ENCODE measurements at regions not wholly inside any gene's neighbourhood (a gene's known extent, or its start where the extent isn't known, plus 50 kb on each side); places are given as distances from the start of the nearest gene placed in this dataset.

DNA sequence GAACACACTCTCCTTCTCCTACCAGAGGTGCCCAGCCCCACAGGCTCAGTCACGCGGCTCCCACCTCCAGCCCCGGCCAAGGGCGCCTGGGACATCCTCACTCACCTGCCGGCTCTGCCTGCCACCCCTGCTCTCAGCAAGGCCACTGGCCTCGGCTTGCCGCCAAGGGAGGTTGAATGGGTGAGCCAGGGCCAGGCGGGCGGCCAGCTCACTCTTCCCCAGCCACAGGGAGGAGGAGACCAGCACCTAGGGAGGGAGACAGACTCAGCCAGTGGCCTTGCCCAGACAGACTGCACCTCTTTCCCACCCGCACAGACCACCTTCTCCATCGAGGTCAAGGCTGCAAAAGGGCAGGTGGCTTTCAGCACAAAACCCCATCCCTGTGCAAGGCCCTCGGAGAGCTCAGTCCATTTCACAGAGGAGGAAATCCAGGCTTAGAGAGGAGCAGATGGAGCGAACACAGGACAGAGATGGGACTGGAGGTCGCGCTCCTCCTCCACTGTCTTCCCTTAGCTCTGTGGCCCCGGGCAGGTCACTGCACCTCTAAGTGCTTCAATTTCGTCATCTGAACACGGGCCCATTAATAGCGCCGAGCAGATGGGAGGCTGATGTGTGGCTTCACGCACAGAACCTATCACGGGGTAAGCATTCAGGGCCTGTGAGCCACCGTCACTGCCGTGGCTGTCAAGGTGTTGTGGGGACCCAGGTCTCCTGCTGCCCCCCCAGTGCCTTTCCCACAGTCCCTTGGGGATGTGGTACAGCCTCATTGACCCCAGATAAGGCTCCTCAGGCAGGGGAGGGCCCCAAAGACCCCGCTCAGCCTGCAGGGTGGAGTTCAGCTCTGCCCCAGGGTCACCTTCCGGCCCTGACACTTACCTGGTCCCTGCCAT, 56.1 kb downstream of the RMI2 start (continued):
- no peak for TF ChIP-seq SRSF9 (IDR thresholded peaks at IDR 0.05; ENCODE audit: borderline replicate concordance, insufficient read depth, low read depth, low read length, poor library complexity, severe bottlenecking)
- no peak for TF ChIP-seq RFXAP (CRISPR knock-in tag; IDR thresholded peaks at IDR 0.05; ENCODE audit: borderline replicate concordance)
- TF ChIP-seq, protein P1, sequence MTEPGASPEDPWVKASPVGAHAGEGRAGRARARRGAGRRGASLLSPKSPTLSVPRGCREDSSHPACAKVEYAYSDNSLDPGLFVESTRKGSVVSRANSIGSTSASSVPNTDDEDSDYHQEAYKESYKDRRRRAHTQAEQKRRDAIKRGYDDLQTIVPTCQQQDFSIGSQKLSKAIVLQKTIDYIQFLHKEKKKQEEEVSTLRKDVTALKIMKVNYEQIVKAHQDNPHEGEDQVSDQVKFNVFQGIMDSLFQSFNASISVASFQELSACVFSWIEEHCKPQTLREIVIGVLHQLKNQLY (CRISPR knock-in tag; IDR thresholded peaks at IDR 0.05): no peak
- TF ChIP-seq, protein P2, sequence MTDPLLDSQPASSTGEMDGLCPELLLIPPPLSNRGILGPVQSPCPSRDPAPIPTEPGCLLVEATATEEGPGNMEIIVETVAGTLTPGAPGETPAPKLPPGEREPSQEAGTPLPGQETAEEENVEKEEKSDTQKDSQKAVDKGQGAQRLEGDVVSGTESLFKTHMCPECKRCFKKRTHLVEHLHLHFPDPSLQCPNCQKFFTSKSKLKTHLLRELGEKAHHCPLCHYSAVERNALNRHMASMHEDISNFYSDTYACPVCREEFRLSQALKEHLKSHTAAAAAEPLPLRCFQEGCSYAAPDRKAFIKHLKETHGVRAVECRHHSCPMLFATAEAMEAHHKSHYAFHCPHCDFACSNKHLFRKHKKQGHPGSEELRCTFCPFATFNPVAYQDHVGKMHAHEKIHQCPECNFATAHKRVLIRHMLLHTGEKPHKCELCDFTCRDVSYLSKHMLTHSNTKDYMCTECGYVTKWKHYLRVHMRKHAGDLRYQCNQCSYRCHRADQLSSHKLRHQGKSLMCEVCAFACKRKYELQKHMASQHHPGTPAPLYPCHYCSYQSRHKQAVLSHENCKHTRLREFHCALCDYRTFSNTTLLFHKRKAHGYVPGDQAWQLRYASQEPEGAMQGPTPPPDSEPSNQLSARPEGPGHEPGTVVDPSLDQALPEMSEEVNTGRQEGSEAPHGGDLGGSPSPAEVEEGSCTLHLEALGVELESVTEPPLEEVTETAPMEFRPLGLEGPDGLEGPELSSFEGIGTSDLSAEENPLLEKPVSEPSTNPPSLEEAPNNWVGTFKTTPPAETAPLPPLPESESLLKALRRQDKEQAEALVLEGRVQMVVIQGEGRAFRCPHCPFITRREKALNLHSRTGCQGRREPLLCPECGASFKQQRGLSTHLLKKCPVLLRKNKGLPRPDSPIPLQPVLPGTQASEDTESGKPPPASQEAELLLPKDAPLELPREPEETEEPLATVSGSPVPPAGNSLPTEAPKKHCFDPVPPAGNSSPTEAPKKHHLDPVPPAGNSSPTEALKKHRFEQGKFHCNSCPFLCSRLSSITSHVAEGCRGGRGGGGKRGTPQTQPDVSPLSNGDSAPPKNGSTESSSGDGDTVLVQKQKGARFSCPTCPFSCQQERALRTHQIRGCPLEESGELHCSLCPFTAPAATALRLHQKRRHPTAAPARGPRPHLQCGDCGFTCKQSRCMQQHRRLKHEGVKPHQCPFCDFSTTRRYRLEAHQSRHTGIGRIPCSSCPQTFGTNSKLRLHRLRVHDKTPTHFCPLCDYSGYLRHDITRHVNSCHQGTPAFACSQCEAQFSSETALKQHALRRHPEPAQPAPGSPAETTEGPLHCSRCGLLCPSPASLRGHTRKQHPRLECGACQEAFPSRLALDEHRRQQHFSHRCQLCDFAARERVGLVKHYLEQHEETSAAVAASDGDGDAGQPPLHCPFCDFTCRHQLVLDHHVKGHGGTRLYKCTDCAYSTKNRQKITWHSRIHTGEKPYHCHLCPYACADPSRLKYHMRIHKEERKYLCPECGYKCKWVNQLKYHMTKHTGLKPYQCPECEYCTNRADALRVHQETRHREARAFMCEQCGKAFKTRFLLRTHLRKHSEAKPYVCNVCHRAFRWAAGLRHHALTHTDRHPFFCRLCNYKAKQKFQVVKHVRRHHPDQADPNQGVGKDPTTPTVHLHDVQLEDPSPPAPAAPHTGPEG (CRISPR knock-in tag; IDR thresholded peaks at IDR 0.05): no peak
- TF ChIP-seq NFYB (CRISPR knock-in tag; IDR thresholded peaks at IDR 0.05): no peak

All from HepG2 (cell line).